HUDEP-2 (cell line): ENCODE measurements at regions not wholly inside any gene's neighbourhood (a gene's known extent, or its start where the extent isn't known, plus 50 kb on each side); places are given as distances from the start of the nearest gene placed in this dataset.

Experiments
- DNase-seq, 76 experiments: peaks; one replicate each; lab custom pipeline; 2025; ENCODE audit not compliant: unreplicated experiment in 76 of 76; lab: John Stamatoyannopoulos, UW

DNA sequence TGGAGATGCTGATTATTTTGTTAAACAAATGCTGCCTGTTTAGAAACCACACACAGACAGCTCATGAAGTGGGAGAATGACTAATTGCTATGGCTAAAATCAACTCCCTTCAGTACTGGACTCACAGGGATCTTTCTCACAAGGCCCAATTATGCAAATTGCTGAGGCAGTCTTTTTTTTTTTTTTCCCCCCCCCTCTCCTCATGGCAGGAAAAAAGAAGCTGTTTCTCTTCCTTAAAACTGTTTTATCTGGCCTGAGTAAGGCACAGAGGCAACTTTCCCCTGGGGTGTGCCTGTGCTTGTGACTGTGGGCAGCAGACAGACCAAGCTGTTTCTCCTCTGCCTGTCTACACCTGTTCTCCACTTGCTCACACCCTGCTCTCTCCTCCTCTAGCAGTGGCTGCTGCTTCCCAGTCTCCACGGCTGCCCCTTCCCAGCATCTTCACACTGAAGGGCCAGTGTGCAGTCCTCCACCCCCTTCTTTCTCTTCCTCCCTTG is 65.4 kb upstream of the STEAP1B start:
- DNase-seq = no peak

- DNase-seq = no peak
Measured at GRCh38 chr7:22564511-22565045, 64.6 kb upstream of the STEAP1B start.

- no peak for DNase-seq
Measured at GRCh38 chr7:22563621-22564241, 63.7 kb upstream of the STEAP1B start.

DNA sequence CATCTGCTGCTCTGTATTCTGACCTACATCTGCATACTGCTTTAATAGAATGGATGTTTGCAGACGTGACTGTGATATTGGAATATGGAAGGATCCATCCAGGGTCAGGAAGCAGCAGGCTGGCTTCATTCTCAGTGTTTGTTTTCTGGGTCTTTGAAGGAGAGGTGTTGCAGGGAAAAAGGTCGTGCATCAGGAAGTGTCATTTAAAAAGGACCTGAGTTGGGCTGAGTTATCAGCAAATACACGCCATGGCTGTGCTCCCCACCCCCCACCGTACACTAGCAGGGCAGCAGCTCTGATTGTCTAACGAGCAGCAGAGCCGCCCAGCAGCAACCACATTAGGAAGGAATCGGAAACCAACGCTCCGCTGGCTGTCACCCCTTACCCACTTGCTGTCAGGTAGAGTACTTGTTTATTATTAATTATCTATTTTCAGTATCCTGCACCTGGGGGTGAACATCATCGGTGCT is 63.1 kb upstream of the STEAP1B start:
- DNase-seq = no peak

DNA sequence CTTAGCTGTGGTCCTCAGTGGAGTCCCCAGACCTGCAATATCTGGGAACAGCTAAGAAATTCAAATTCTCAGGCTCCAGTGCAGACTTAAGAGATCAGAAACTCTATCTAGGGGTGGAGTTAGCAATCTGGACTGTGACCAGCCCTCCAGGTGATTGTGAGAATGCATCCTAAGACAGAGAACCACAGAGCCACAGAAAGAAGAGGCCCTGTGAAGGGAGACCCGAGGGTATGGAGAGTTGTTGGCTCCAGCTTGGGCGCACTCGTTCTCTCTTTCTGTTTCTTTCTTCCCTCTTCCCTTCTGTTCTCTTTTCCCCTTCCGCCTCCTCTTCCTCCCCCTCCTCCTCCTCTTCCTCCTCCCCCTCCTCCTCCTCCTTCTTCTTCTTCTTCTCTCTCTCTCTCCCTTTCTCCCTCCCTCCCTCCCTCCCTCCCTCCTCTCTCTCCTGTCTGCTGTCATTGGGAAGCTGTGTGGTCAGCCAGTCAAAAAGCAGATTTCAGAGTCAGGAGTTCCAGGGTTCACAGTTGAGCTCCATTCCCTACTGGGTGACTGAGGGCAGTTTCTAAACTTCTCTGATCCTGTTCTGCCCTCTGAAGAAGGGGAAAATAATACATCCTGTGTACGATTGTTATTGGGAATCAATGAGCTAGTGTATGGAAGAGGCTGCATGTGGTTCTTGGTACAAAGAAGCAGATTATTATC is 62.1 kb upstream of the STEAP1B start:
- no peak for DNase-seq

DNA sequence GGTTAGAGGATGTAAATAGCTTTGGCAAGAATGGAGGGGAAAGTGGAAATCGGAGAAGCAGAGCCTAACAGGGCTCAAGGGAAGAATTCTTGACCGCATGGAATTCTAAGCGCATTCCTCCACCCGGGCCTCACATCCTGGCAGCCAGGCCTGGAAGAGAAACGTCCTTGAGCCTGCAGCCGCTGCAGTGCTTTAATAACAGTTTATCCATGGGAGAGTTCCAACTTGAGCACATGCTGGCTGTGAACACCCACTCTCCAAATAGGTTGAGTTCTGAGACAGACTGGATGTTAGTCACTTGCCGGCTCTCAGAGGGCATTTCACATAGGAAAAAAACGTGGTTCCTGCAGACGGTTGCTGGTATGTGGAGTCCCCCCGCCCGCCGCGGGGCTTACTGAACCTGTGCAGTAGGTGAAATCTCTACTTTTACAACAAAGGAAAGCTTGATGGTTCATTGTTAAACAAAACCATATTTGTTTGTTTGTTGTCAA is 61.4 kb upstream of the STEAP1B start:
- no peak for DNase-seq

- peak in 52 of 76 experiments; percentile 2 to 65 (median 31) for DNase-seq
Measured at GRCh38 chr7:22559829-22560489, 60.0 kb upstream of the STEAP1B start.

GRCh38 chr7:22557167-22557566 is 57.2 kb upstream of the STEAP1B start:
- DNase-seq = no peak

GRCh38 chr7:22555476-22555875 is 55.5 kb upstream of the STEAP1B start:
- no peak for DNase-seq

DNA sequence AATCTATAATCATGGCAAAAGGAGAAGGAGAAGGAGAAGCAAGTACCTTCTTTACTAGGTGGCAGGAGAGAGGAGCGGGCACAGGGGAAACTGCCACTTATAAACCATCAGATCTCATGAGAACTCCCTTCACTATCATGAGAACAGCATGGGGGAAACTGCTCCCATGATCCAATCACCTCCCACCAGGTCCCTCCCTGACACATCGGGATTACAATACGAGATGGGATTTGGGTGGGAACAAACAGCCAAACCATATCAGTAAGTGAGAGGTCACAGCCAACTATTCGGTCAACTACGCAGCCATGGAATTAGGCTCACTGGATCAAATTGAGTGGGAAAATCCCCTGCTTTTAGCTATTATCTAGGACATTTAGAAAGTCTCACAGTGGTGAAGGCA is 54.2 kb upstream of the STEAP1B start:
- DNase-seq = no peak

GRCh38 chr7:22551768-22552513 is 52.0 kb upstream of the STEAP1B start:
- no peak for DNase-seq

GRCh38 chr7:22550514-22551030 is 50.6 kb upstream of the STEAP1B start:
- DNase-seq = no peak

DNA sequence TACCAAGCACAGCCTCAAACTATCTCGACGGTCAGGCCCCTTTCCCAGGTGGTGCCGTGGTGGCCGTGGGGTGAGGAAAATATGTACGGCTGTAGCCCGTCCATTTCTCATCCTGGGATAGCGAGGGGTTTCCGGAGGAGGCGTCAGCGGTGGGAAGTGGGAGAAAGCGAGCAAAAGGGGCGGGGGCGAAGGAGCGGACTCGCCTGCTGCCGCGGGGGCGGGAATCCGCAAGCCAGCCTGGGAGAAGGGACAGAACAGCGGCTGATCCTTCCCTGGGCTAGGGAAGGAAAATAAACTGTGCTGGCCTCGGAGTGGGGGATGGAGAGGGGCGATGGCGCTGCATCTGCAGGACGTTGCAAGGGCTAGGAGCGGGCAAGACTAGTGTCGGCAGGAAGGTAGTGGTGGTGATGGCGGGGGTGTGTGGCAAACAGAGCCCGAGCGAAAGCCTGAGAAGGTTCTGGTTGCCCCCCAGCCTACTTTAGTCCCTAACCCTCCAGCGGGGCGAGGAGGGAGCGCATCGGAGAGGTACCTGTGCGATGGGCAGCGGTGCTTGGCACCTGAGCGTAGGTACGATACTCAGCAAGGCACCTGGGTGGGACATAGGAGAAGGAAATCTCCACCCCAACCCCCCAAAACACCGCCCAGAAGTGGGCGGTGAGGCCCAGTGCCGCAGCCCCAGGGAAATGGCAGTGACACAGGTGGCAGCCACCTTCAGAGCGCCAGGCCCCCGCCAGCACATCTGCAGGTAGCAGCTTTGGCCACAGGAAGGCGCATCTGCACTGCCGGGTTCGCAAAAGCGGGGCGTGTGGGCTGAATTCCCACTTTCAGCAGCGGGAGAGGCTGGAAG is 49.9 kb upstream of the STEAP1B start:
- DNase-seq = no peak
